H1 (cell line): ENCODE measurements at regions not wholly inside any gene's neighbourhood (a gene's known extent, or its start where the extent isn't known, plus 50 kb on each side); places are given as distances from the start of the nearest gene placed in this dataset.
"Not testable (repeated sequence)": the region's sequence is repeated elsewhere in the genome, so short reads cannot be mapped to it uniquely, and the experiment has no call there.

Experiments
- CTCF ChIA-PET: fragments of 300-600 bp; sonication (Branson Sonifier 250); formaldehyde crosslinking; loops from one replicate; lab custom pipeline; 2021; ENCODE audit not compliant: partially characterized antibody; lab: Charles Lee
- POLR2A ChIA-PET: fragments of 300-600 bp; sonication (Branson Sonifier 250); formaldehyde crosslinking; loops from one replicate; lab custom pipeline; 2021; ENCODE audit warnings: inconsistent platforms; ENCODE audit not compliant: partially characterized antibody; lab: Charles Lee
- DNase-seq, 2 experiments: peaks; one replicate each; pipeline versions ENCODE4 v3.0.0 to v3.0.0-alpha.2; 2010 to 2022; ENCODE audit warnings: low spot score in 2 of 2, low read depth in 1 of 2, mixed read lengths in 1 of 2
- FAIRE-seq: peaks from 2 replicates; lab custom pipeline; 2011; peaks lifted over from hg19 to GRCh38; lab: Jason Lieb, UNC
- H2AFZ ChIP-seq: 2 replicates; pipeline ENCODE4 v1.8.1; 2012; ENCODE audit warnings: low read length, inconsistent platforms
- H2AK5ac ChIP-seq: 2 replicates; pipeline ENCODE4 v1.6.1; 2013; ENCODE audit warnings: low read depth, low read length
- H2BK120ac ChIP-seq: replicated peaks from 2 replicates; pipeline ENCODE3; 2013; ENCODE audit warnings: low read depth, low read length, inconsistent platforms
- H2BK12ac ChIP-seq: 2 replicates; pipeline ENCODE4 v1.6.1; 2013; ENCODE audit warnings: low read depth, low read length
- H2BK15ac ChIP-seq: 2 replicates; pipeline ENCODE4 v1.6.1; 2013; ENCODE audit warnings: low read length
- H2BK20ac ChIP-seq: 2 replicates; pipeline ENCODE4 v1.6.1; 2013; ENCODE audit warnings: low read length
- H2BK5ac ChIP-seq: 2 replicates; pipeline ENCODE4 v1.6.1; 2013; ENCODE audit warnings: low read depth, low read length
- H3K14ac ChIP-seq: 2 replicates; pipeline ENCODE4 v1.6.1; 2013; ENCODE audit warnings: inconsistent platforms; ENCODE audit not compliant: insufficient read length
- H3K18ac ChIP-seq: 2 replicates; pipeline ENCODE4 v1.6.1; 2013; ENCODE audit warnings: low read length; ENCODE audit errors: extremely low read depth
- H3K23ac ChIP-seq: 2 replicates; pipeline ENCODE4 v1.6.1; 2013; ENCODE audit warnings: inconsistent platforms; ENCODE audit not compliant: insufficient read length
- H3K23me2 ChIP-seq: 2 replicates; pipeline ENCODE4 v1.6.1; 2013; ENCODE audit warnings: low read depth, low read length
- H3K27ac ChIP-seq: 2 replicates; pipeline ENCODE4 v1.6.1; 2011; ENCODE audit warnings: low read depth, low read length, inconsistent platforms
- H3K27me3 ChIP-seq, 4 experiments: replicated peaks in 1 of 4; 1 replicate in 1 of 4; 2 replicates in 3 of 4; pipeline versions ENCODE4 v1.6.1 to v1.8.1; 2011 to 2013; ENCODE audit warnings: low read length in 3 of 4, mild to moderate bottlenecking in 3 of 4, inconsistent platforms in 2 of 4, mixed read lengths in 2 of 4, moderate library complexity in 1 of 4; ENCODE audit not compliant: control insufficient read depth in 3 of 4, insufficient read depth in 3 of 4; ENCODE audit errors: extremely low read depth in 1 of 4
- H3K36me3 ChIP-seq, 4 experiments: 2 replicates each; pipeline versions ENCODE4 v1.6.1 to v1.8.1; 2011 to 2013; ENCODE audit warnings: mild to moderate bottlenecking in 4 of 4, low read length in 3 of 4, moderate library complexity in 2 of 4, control low read depth in 1 of 4, inconsistent platforms in 1 of 4; ENCODE audit not compliant: insufficient read depth in 4 of 4, control insufficient read depth in 2 of 4
- H3K4ac ChIP-seq: replicated peaks from 2 replicates; pipeline ENCODE3; 2013; ENCODE audit warnings: low read length, low read depth, mixed read lengths, inconsistent platforms; ENCODE audit not compliant: insufficient read length
- H3K4me1 ChIP-seq, 4 experiments: replicated peaks in 1 of 4; 1 replicate in 1 of 4; 2 replicates in 3 of 4; pipeline versions ENCODE4 v1.6.1 to v1.8.1; 2011 to 2013; ENCODE audit warnings: low read length in 3 of 4, inconsistent platforms in 2 of 4, mixed read lengths in 1 of 4; ENCODE audit not compliant: insufficient read depth in 4 of 4, control insufficient read depth in 3 of 4
- H3K4me2 ChIP-seq, 2 experiments: 2 replicates each; pipeline versions ENCODE4 v1.6.1 to v1.8.1; 2011 to 2013; ENCODE audit warnings: low read depth in 2 of 2, low read length in 2 of 2, control low read depth in 1 of 2, inconsistent platforms in 1 of 2, mild to moderate bottlenecking in 1 of 2; ENCODE audit not compliant: insufficient read depth in 1 of 2
- H3K4me3 ChIP-seq, 4 experiments: fragments of 200-600, 300-600 bp in 1 of 4; sonication (generic), shearing (Covaris generic), sonication (Bioruptor Twin) in 1 of 4; 2 replicates each; pipeline versions ENCODE4 v1.5.1 to v1.8.1; 2011 to 2016; ENCODE audit warnings: low read length in 4 of 4, low read depth in 3 of 4, control low read depth in 2 of 4, inconsistent platforms in 2 of 4, mild to moderate bottlenecking in 2 of 4, mixed read lengths in 1 of 4, moderate library complexity in 1 of 4; ENCODE audit not compliant: insufficient read depth in 2 of 4; ENCODE audit errors: extremely low read depth in 1 of 4
- H3K56ac ChIP-seq: replicated peaks from 2 replicates; pipeline ENCODE3; 2013; ENCODE audit warnings: low read depth, mild to moderate bottlenecking, mixed read lengths, low read length, inconsistent platforms; ENCODE audit not compliant: insufficient read length
- H3K79me1 ChIP-seq: 2 replicates; pipeline ENCODE4 v1.6.1; 2013; ENCODE audit warnings: low read depth, low read length, control low read depth
- H3K79me2 ChIP-seq, 2 experiments: 2 replicates each; pipeline versions ENCODE4 v1.6.1 to v1.8.1; 2012 to 2013; ENCODE audit warnings: low read length in 2 of 2, mild to moderate bottlenecking in 2 of 2, inconsistent platforms in 1 of 2; ENCODE audit not compliant: insufficient read depth in 2 of 2, control insufficient read depth in 1 of 2
- H3K9ac ChIP-seq, 4 experiments: replicated peaks in 1 of 4; 1 replicate in 1 of 4; 2 replicates in 3 of 4; pipeline versions ENCODE4 v1.6.1 to v1.8.1; 2011 to 2013; ENCODE audit warnings: low read depth in 3 of 4, low read length in 3 of 4, control low read depth in 2 of 4, mild to moderate bottlenecking in 2 of 4, moderate library complexity in 2 of 4, inconsistent platforms in 1 of 4; ENCODE audit errors: extremely low read depth in 1 of 4
- H3K9me3 ChIP-seq, 2 experiments: 2 replicates each; pipeline versions ENCODE4 v1.6.1 to v1.8.1; 2012 to 2013; ENCODE audit warnings: mild to moderate bottlenecking in 2 of 2, moderate library complexity in 2 of 2, control low read depth in 1 of 2, inconsistent platforms in 1 of 2, low read depth in 1 of 2, low read length in 1 of 2, mixed read lengths in 1 of 2; ENCODE audit not compliant: insufficient read depth in 2 of 2
- H4K20me1 ChIP-seq, 2 experiments: replicated peaks in 1 of 2; 2 replicates each; pipeline versions ENCODE3 to v1.8.1; 2011 to 2013; ENCODE audit warnings: inconsistent platforms in 2 of 2, low read length in 2 of 2, mild to moderate bottlenecking in 1 of 2; ENCODE audit not compliant: insufficient read depth in 2 of 2, control insufficient read depth in 1 of 2
- H4K5ac ChIP-seq: 2 replicates; pipeline ENCODE4 v1.6.1; 2013; ENCODE audit warnings: low read length, low read depth, mixed read lengths, inconsistent platforms; ENCODE audit not compliant: insufficient read length
- H4K8ac ChIP-seq: 2 replicates; pipeline ENCODE4 v1.8.0; 2013; ENCODE audit warnings: mild to moderate bottlenecking, moderate library complexity, low read length, inconsistent platforms; ENCODE audit not compliant: insufficient read depth; ENCODE audit errors: extremely low read depth
- H4K91ac ChIP-seq: replicated peaks from 2 replicates; pipeline ENCODE3; 2013; ENCODE audit warnings: low read length, mixed read lengths, inconsistent platforms; ENCODE audit not compliant: insufficient read length
- WGBS, 2 experiments: shearing (Covaris generic) in 1 of 2; methylation state at CpG; one replicate each; pipeline versions ENCODE4 v1.1.6 to v1.1.7; 2013 to 2015; ENCODE audit warnings: low lambda C conversion rate in 2 of 2, mixed read lengths in 2 of 2, inconsistent platforms in 1 of 2, low coverage in 1 of 2, missing lambda C conversion rate in 1 of 2; ENCODE audit not compliant: insufficient replicate concordance in 2 of 2, insufficient coverage in 1 of 2, insufficient read length in 1 of 2; ENCODE audit errors: extremely low coverage in 1 of 2, missing lambda C conversion rate in 1 of 2; 5-methylcytosine and 5-hydroxymethylcytosine counted together

DNA sequence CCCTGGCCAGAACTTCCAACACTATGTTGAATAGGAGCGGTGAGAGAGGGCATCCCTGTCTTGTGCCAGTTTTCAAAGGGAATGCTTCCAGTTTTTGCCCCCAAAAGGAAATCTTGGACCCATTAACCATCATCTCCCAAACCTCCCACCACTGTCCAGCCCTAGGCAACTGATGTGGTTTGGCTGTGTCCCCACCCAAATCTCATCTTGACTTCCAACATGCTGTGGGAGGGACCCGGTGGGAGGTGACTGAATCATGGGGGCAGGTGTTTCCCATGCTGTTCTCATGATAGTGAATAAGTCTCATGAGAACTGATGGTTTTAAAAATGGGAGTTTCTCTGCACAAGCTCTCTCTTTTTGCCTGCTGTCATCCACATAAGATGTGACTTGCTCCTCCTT is 119.1 kb upstream of the RMDN2 start:
- H2AK5ac ChIP-seq: not testable (repeated sequence)

More for the DNA sequence above, 119.1 kb upstream of the RMDN2 start:
- CTCF ChIA-PET: interaction anchor here (0.6 to 1.2 kb wide), 2 partner anchors 30 to 71 kb away, joined by 3 read pairs; no protein-coding TSS in a partner anchor
- H3K4me1 ChIP-seq, FAIRE-seq, H3K56ac ChIP-seq, H3K27me3 ChIP-seq, H4K20me1 ChIP-seq, H3K36me3 ChIP-seq, H3K79me1 ChIP-seq, DNase-seq, H2BK15ac ChIP-seq, H2BK5ac ChIP-seq, H3K4me2 ChIP-seq, H3K23me2 ChIP-seq, H2AFZ ChIP-seq, H2BK12ac ChIP-seq, H2BK20ac ChIP-seq, H3K23ac ChIP-seq, H3K9ac ChIP-seq, H3K18ac ChIP-seq, H3K9me3 ChIP-seq, H4K8ac ChIP-seq, H3K4me3 ChIP-seq, POLR2A ChIA-PET, H3K27ac ChIP-seq, H3K79me2 ChIP-seq, H3K4ac ChIP-seq, H3K14ac ChIP-seq, H4K91ac ChIP-seq, H4K5ac ChIP-seq, H2BK120ac ChIP-seq: not testable (repeated sequence)
- 85% methylated on average over 1 of the region's 2 CpGs; no CpG with 5 or more reads in 1 of the 2 experiments for WGBS, 2 experiments
